ENCODE measurements at regions not wholly inside any gene's neighbourhood (a gene's known extent, or its start where the extent isn't known, plus 50 kb on each side); places are given as distances from the start of the nearest gene placed in this dataset.

DNA sequence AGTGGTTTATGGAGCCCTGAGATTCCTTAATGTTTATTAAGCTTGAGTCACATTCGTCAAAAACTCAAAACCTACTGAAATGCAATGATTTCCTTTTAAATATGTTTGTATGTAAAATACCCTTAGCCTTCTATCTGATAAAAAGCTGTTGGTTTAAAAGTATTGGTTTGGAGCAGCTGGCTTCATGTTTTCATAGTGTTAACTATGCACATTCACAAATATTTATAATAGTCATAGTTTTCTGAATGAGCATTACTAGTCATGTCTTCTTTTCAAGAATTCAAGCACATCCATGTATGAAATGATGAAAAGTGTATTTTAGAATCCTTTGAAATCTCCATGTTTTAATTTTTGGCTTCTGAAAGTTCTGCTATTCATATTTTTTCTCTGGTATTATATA lies 558.6 kb downstream of the UTRN start:
- TF ChIP-seq, protein P1, sequence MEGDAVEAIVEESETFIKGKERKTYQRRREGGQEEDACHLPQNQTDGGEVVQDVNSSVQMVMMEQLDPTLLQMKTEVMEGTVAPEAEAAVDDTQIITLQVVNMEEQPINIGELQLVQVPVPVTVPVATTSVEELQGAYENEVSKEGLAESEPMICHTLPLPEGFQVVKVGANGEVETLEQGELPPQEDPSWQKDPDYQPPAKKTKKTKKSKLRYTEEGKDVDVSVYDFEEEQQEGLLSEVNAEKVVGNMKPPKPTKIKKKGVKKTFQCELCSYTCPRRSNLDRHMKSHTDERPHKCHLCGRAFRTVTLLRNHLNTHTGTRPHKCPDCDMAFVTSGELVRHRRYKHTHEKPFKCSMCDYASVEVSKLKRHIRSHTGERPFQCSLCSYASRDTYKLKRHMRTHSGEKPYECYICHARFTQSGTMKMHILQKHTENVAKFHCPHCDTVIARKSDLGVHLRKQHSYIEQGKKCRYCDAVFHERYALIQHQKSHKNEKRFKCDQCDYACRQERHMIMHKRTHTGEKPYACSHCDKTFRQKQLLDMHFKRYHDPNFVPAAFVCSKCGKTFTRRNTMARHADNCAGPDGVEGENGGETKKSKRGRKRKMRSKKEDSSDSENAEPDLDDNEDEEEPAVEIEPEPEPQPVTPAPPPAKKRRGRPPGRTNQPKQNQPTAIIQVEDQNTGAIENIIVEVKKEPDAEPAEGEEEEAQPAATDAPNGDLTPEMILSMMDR (IDR thresholded peaks at IDR 0.05; ENCODE audit: low read length): no peak
- TF ChIP-seq EZH2 (optimal IDR thresholded peaks at IDR 0.05; ENCODE audit: low read depth, low read length): no peak
